NOMO-1 treated with DMSO at 0.1 percent for 48 hours (cell line): ENCODE measurements at regions not wholly inside any gene's neighbourhood (a gene's known extent, or its start where the extent isn't known, plus 50 kb on each side); places are given as distances from the start of the nearest gene placed in this dataset.

ENCODE experiments used
- DNase-seq: peaks from one replicate; lab custom pipeline; 2025; ENCODE audit not compliant: unreplicated experiment; lab: John Stamatoyannopoulos, UW

DNA sequence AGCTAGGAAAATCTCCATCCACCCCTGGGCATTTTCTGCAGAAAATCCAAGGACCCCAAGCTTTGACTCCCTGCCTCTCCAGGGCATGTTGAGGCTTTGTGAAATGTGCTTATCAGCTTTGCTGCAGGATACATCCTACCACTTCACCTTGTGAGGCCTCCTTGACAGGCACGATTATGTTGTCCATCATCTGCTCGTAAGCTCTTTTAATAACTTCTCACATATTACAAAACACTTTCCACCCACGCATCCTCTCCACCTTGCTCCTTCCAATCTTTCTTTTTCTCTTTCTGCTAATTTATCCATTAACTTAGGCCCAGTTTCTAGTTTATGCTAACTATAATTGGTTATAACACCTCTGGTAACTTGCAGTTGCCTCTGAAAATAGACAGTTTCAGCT, 147.0 kb upstream of the MTNR1B start:
- DNase-seq = no peak

DNA sequence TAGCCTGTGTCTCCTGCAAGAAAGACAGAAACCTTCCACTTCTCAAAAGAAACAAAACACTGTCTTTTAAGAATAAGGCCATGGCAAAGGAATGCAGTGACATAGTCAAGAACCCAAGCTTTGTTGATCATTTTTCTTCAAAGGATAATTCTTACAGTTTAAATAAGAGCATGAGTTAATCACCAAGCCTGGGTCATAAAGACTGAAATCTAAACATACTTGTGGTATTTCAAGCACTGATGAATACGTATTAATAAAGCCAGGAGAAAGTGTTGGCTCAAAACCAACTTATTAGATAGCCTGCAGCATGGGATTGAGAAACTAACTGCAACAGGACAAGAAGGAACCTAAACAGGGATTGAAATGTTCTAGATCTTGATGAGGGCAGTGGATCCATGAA, 143.3 kb upstream of the MTNR1B start:
- no peak for DNase-seq

DNA sequence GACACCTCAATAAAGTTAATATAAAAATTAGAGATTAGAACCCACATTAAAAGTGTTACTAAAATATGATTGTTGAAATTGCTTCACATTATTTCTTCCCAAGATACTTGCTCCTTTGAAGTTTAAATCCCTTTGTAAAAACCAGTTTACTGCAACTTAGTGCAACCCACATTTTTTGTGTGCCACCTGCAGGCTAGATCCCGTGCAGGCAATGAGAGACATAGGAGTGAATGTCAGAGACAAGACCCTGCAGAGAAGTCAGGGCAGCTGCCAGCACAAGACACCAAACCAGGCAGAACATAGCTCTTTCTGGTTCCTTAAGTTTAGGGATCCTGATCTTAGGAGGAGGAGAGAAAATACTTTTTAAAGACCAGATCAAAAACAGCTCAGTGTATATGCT, 142.8 kb upstream of the MTNR1B start:
- DNase-seq = no peak

DNA sequence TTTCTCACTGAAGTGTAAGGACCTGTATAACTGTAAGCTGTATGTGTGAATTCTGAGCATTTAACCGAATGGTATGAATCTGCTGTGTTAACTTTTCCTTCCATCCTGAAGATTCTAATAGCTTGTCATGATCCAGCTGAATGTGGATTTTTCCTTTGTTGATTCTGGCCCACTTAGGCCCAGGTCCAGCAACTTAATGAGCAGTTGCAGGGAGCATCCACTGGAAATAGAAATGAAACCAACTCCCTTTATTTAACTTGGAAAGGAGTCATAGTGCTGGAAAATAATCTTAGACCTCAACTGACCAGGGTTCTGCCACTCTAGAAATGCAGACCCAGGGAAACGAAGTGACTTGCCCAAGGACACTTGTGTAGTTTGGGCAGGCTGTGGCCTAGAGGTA, 142.3 kb upstream of the MTNR1B start:
- no peak for DNase-seq

DNA sequence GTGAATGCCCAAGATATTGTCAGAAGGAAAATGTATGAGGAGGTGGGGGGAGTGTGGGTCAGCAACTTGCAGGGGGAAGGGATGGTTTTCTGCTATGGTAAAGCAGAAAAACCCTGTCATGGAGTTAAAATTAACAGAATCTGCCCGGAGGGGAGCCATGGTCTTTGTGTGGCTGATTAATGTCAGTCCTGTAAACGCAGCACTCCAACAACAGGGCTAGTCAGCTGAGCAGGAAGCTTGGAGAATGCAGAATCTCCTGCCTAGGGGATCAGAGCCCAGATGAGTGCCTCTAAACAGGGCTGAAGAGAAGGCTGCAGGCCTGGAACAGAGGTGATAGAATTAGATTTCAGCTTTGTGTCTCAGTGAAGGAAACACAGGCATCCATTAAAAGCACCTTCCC, 140.9 kb upstream of the MTNR1B start:
- no peak for DNase-seq

DNA sequence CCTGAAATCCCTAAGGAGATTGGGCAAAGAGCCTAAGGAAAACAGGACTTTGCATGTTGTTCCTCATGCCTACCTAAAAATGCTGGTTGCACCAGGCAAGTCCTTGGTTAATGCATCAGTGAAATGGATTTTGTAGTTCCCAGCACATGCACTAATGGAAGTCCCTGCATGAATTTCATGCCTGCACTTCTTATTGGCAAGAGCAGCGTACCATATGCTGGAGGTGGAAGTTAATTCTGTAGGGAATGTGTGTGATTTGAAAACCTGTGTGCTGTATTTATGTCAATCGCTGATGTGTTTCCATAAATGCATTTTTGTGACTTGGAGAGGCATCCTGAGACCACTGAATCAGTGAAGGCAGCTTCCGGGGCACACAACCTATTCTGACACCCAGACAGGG, 140.3 kb upstream of the MTNR1B start:
- DNase-seq = no peak

DNA sequence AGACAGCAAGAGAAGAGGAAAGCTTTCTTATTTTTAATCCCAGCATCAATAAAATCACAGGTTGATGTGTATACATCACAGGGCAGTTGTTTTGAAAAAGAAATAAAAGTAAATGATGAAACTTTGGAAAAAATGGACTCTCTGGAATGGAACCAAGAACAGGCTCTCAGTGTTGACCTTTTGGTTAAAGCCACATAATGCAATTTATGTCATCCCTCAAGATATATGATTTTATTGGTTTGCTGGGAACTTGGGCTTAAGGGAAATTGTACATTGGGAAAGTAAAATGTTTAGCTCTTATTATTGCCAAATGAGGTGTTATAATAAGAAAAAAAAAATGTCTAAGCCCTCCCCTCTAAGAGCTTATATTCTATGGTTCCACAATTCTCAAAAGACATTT, 139.8 kb upstream of the MTNR1B start:
- no peak for DNase-seq

DNA sequence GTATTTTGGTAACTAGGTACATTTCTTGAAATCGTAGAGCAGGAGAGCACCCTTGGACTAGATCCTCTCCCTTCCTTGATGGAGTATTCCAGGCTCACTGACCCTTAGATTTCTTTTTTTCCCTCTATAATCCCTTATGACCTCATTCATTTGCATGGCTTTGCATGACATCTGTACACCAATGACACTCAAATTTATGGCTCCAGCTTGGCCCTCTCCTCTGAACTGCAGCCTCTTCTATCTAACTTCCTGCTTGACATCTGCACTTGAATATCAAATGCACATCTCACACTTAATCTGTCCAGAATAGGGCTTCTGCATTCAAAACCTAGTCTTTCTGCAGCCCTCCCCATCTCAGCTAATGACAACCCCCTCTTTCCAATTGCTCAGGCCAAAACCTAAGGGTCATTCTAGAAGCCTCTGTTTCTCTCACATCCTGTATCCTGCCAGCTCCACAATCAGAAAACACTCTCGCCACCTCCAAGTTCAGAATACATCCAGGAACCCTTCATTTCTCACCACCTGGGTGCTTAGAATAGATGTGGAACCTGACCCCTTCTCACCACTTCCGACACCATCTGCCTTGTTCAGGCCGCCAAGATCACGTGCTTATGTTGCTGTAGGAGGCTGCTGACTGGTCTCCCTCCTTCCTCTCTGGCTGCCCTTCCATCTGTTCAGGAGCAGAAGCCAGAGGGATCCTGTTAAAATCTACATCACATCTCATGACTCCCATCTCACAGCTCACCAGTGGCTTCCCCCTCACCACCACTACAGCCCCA, 138.9 kb upstream of the MTNR1B start:
- DNase-seq = no peak

DNA sequence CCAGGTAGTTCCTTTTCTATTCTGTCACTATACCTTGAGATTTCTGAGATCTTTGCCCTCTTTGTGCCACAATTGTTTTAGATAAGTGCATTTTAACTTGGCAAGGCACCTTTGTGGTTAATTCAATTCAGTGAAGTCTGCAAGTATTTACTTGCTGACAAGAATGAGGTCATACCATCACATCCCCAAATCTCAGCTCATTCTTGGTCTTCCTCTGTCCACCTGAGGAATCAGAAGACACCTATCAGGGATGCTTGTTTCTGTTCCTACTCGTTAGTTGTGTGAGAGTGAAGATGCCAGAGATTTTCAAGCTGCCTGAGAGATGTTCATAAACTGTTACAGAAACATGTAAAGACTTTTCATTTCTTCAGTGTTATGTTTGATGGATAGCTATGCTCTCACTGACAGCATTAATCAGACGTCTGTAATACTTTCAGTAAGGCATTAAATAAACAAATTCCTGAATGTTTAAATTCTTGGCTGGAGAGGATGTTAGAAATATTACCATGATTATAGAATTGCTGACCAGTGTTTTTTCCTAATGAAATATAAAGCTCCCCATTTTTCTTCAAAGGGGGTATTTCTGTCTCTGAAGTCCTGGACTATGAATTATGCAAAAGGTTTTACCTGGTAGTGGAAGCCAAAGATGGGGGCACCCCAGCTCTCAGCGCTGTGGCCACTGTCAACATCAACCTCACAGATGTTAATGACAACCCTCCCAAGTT, 135.0 kb upstream of the MTNR1B start:
- no peak for DNase-seq

DNA sequence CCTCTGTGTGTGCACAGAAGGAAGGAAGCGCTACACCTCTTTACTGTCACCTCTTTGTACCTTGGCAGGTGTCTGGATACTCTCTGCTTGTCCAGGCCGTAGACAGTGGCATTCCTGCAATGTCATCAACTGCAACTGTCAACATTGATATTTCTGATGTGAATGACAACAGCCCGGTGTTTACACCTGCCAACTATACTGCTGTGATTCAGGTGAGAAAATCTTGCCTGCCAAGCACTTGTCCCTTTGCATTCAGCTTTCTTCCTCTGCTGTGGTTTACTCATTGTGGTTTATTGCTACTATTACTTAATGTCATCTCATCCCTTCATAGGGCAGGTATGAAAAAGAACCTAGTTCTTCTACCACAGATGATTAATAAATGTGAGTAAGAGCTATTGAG, 131.9 kb upstream of the MTNR1B start:
- no peak for DNase-seq

DNA sequence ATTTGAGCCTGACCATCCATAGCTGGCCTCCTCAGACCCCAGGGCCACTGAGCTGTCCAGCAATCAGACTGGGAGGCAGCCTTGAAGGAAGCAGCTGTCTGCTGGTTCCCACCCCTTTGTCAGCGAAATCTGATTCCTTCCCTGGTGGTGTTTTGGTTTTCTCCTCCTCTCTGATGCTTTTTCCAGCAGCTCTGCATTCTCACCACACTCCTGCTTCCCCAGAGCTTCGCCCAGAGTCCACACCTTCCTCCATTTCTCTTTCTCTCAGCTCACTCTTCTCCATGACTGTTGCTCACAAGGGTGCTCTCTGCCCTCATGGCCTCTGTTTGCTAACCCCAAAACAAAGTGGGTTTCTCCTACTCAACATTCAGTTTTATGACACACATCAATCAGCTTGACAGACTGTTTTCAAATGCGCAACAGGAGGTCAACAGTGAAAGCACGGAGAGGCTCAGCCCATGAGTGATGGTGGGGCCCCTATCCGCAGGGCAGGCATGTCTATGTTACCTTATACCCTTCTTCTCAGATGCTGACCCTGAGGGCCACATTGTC, 130.6 kb upstream of the MTNR1B start:
- no peak for DNase-seq

DNA sequence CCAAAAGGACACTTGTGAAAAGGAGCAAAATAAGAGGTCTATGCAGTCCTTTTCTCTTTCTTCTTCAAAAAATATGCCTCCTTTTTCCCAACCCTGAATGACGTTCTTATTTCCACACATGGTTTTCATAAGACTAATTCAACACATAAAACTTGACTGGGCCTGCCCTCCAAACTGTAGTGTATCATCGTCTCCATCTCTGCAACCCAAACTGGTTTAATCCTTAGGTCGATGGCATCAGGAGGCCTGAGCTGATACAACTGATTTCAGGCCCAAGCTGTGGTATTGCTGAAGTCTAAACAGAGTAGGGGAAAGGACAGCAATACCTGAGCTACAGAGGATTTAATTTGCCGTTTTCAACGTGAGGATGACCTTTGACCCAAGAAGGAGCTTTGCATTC, 130.0 kb upstream of the MTNR1B start:
- no peak for DNase-seq

DNA sequence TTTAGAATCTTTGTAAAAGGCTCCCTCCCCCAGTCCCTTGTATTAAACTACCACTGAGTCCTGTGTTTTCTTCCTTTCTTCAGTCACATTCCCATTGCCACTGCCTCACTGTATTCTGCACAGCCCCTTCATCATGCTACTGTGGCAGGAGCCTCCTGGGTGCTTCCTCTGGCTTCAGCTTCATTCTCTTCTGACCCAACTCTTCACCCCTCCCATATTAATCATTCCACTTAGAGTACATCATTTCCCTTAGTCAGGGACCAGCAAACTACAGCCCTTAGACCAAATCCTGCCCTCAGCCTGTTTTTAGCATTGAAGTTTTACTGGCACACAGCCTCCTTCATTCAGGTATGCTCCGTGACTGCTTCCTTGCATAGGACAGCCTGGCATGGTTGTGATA, 127.7 kb upstream of the MTNR1B start:
- no peak for DNase-seq

DNA sequence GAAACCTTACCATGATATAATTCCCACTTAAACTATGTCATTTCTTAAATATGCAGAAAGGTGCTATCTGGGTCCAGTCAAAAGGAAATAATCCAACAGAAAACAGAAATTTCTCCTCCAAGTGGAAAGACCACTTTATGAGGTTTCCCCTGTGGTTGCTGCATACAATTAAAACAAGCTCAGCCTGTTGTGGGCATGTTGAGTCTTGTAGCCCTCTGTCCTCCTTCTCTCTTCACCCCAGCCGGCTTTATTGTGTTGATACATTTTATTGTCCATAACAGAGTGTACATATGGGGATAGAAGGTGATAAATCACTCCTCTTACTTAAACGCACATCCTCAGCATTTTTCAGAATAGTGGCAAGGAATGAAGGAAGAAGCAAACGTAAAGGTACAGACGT, 126.0 kb upstream of the MTNR1B start:
- DNase-seq = no peak

DNA sequence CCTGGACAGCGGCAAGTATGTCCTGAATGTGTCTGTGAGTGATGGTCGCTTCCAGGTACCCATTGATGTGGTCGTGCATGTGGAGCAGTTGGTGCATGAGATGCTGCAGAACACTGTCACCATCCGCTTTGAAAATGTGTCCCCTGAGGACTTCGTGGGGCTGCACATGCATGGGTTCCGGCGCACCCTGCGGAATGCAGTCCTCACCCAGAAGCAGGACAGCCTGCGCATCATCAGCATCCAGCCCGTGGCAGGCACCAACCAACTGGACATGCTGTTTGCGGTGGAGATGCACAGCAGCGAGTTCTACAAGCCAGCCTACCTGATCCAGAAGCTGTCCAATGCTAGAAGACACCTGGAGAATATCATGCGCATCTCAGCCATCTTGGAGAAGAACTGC, 125.3 kb upstream of the MTNR1B start:
- no peak for DNase-seq

DNA sequence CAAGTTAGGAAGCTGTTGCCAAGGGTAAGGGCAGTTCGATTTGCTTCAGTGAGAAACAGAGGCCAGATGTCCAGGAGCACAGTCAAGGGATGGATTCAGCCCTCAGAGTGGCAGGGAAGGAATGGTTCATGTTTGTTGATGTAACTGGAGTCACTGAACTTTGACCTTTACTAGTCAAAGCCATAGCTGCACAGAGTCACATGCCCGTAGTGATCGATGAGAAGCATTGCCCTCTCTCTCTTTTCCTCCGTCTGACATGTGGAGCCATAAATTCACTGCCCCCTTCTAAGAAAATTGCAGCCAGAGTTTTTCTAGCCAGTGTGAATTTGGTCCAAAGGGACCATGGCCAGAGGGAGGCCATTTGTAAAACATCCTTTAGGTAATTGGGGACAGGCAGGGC, 124.1 kb upstream of the MTNR1B start:
- DNase-seq = no peak

DNA sequence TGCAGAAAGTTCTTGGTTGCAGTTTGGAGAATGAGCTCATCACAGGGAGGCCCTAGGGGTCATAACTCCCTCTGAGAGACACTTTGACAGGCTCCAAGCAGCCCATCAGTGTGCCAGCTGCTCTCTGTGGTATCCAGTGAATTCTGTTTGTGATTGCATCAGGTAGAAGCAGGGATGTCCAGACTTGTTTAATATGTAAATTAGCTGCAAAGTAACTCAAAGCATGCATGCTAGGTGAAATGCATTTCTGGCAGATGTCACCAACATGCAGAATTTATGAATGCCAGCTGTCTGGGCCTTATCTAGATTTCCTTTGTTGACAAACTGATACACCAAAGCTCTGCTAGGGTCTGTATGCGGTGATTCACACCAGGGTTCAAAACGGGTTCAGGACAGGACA, 123.6 kb upstream of the MTNR1B start:
- DNase-seq = no peak

DNA sequence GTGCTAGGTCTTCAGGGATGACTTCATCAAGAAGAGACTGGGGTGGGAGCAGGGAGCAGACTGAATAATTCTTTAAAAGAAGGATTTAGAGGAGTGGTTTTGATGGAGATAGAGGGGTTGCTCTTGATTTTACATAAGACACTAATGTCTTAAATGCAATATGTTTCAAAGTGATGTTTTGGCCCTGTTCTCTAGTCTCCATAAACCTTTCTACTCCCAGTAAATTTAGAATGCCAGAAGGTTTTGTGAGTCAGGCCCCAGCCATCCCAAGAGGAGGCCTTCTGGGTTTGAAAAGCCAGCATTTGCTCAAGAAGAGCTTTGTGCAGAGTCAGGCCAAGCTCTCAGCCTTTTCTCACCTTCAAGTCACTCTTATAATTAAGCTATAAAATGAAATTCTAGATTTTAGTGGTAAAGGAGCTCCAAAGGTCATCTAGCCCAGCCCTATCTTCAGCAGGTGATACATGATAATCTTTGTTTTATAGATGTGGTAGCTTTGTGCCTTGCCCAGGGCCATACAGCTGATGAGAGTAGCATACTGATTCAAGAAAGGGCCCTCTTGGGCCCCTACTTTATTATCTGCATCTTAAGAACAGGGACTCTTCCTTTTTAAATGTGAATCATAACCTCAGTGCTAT, 122.8 kb upstream of the MTNR1B start:
- no peak for DNase-seq

DNA sequence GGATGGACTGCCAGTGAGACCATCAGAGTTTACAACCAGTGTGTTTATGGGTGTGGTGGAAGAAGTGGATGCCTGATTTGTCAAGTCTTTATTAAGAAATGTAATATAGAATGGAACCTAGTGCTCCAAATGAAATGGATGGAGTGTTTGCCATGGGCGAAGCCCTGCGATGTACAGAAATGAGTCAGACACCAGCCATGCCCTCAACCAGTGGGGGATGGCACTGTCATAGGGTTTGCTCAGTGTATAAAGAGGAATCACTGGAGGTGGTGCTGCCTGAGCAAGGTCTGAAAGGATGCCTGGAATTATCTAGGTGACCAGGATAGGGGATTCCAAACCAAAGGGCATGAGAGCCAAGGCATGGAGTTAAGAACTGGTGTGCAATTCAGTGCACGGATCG, 120.9 kb upstream of the MTNR1B start:
- no peak for DNase-seq

DNA sequence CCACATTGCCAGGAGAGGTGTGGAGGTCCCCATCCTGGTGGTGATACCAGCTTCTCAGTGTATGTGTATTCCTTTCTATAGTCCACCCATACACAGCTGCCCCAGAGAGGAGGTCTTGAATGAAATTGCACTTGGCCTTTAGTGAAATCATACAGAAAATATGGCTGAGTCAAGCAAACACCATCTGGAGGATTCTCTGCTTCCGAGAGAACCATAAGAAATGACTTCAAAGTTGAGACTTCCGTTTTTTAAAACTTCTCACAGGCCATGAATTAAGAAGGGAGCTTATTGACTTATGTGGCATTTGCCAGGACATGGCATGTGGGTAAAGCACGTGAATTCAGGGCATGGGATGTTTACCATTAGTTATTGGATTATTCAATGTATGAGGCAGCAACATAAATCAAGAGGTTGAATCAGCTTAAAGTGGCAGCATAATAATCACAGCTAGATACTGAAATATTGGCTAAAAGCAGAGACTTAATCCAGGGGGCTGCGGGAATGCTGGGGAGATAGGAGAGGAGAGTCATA, 119.1 kb upstream of the MTNR1B start:
- no peak for DNase-seq

DNA sequence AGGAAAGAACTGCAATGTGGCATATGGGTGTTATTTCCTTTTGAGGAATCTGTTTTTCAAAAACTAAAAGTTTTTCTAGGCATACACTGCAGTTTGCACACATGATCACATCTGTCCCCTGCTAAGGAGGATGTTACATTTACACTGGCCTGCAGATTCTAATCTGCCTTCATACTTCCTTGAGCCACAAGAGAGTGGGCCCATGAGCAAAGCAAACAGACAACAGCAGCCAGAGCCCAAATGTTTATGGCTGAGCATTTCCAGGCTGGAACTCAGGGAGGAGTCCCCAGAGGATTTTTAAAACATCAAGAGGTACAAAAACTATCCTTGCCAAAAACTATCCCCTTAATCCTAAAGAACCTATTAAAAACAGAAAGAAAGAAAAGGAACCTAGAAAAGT, 117.2 kb upstream of the MTNR1B start:
- no peak for DNase-seq

DNA sequence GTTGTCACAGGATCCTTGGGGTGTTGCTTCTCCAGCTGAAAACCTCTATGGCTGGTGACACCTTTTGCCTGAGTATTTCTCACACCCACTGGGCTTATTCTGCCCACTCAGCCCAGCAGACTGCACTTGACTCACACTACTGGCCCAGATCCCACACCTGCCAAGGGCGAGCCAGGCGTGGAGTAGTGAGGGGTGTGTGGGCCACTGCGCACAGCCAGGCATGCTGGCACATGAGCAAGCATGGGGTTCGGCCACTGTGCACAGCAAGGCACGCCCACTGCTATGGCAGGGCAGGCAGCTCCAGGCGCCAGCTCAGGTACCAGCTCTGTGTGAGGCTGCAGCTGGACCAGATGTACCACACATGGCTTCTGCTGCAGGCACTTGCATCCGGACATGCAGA, 116.5 kb upstream of the MTNR1B start:
- DNase-seq = no peak
